Activated CD8-positive, alpha-beta T cell treated with anti-CD3 and anti-CD28 coated beads for 36 hours (primary cell): ENCODE measurements at regions not wholly inside any gene's neighbourhood (a gene's known extent, or its start where the extent isn't known, plus 50 kb on each side); places are given as distances from the start of the nearest gene placed in this dataset.
"Not testable (repeated sequence)": the region's sequence is repeated elsewhere in the genome, so short reads cannot be mapped to it uniquely, and the experiment has no call there.

Source experiments
- ATAC-seq: fragments of 200-7000 bp; cut with Tn5 transposase; one replicate; pipeline ENCODE4 v1.10.0; 2021; ENCODE audit warnings: mild to moderate bottlenecking, moderate library complexity
- CTCF ChIA-PET: fragments of 350-600 bp; sonication (Branson Sonifier 250); formaldehyde crosslinking; loops from one replicate; lab custom pipeline; 2021; ENCODE audit warnings: antibody characterized with exemption; lab: Charles Lee
- POLR2A ChIA-PET: fragments of 350-600 bp; sonication (Branson Sonifier 250); formaldehyde crosslinking; loops from one replicate; lab custom pipeline; 2021; ENCODE audit warnings: antibody characterized with exemption; lab: Charles Lee
- DNase-seq: peaks from one replicate; pipeline ENCODE4 v3.0.0-alpha.2; 2020
- H3K27ac Mint-ChIP-seq: one replicate; pipeline ENCODE4 v1.8.0; 2021; ENCODE audit warnings: mild to moderate bottlenecking, mixed read lengths
- H3K27me3 Mint-ChIP-seq: one replicate; pipeline ENCODE4 v1.8.0; 2021; ENCODE audit warnings: mixed read lengths
- H3K36me3 Mint-ChIP-seq: one replicate; pipeline ENCODE4 v1.8.0; 2021; ENCODE audit warnings: low read depth, mixed read lengths
- H3K4me1 Mint-ChIP-seq: one replicate; pipeline ENCODE4 v1.8.0; 2021; ENCODE audit warnings: low read depth, mixed read lengths
- H3K4me3 Mint-ChIP-seq: one replicate; pipeline ENCODE4 v1.8.0; 2021; ENCODE audit warnings: mild to moderate bottlenecking, moderate library complexity, mixed read lengths
- H3K9me3 Mint-ChIP-seq: one replicate; pipeline ENCODE4 v1.8.0; 2021; ENCODE audit warnings: mixed read lengths
- intact Hi-C: fragments of 100-400 bp; cut with micrococcal nuclease; formaldehyde crosslinking; loops from one replicate; pipeline ENCODE4 v1.10.0; 2022
- TF ChIP-seq, protein P1 (sequence below): fragments of 200-600 bp; IDR thresholded peaks from one replicate; pipeline ENCODE4 v1.8.0; 2022; ENCODE audit warnings: antibody characterized with exemption, mild to moderate bottlenecking

GRCh38 chr2:582792-583528 lies 94.2 kb downstream of the TMEM18 start:
- H3K36me3 Mint-ChIP-seq: no peaks in the 10 kb centered on the region
- H3K4me3 Mint-ChIP-seq: no peak overlapping the region
- peaks cover 9% of the 10 kb centered on the region for H3K27me3 Mint-ChIP-seq
- TF ChIP-seq, protein P1, sequence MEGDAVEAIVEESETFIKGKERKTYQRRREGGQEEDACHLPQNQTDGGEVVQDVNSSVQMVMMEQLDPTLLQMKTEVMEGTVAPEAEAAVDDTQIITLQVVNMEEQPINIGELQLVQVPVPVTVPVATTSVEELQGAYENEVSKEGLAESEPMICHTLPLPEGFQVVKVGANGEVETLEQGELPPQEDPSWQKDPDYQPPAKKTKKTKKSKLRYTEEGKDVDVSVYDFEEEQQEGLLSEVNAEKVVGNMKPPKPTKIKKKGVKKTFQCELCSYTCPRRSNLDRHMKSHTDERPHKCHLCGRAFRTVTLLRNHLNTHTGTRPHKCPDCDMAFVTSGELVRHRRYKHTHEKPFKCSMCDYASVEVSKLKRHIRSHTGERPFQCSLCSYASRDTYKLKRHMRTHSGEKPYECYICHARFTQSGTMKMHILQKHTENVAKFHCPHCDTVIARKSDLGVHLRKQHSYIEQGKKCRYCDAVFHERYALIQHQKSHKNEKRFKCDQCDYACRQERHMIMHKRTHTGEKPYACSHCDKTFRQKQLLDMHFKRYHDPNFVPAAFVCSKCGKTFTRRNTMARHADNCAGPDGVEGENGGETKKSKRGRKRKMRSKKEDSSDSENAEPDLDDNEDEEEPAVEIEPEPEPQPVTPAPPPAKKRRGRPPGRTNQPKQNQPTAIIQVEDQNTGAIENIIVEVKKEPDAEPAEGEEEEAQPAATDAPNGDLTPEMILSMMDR: no peak
- H3K27ac Mint-ChIP-seq: no peak overlapping the region
- ATAC-seq (no peak), DNase-seq (no peak)
- ChIA-PET POLR2A (no interaction called here), CTCF (no interaction called here)
- peaks cover 11% of the 10 kb centered on the region for H3K4me1 Mint-ChIP-seq
- H3K9me3 Mint-ChIP-seq: no peaks in the 10 kb centered on the region
- intact Hi-C loops: no loop called here

- CTCF ChIA-PET, ATAC-seq, H3K36me3 Mint-ChIP-seq, H3K4me3 Mint-ChIP-seq, DNase-seq, H3K27ac Mint-ChIP-seq, H3K9me3 Mint-ChIP-seq, POLR2A ChIA-PET, intact Hi-C loops, H3K27me3 Mint-ChIP-seq: not testable (repeated sequence)
- peaks cover 11% of the 10 kb centered on the region for H3K4me1 Mint-ChIP-seq
Measured at GRCh38 chr2:582289-582688, 94.9 kb downstream of the TMEM18 start.

- DNase-seq: no peak
- ChIA-PET CTCF (no interaction called here), POLR2A (no interaction called here)
- no peak overlapping the region for H3K4me3 Mint-ChIP-seq
- H3K36me3 Mint-ChIP-seq: peaks cover 2% of the 10 kb centered on the region
- TF ChIP-seq, protein P1: no peak
- peaks cover 3% of the 10 kb centered on the region for H3K4me1 Mint-ChIP-seq
- peaks cover 3% of the 10 kb centered on the region for H3K27me3 Mint-ChIP-seq
- no peak for ATAC-seq
- intact Hi-C loops: no loop called here
- H3K27ac Mint-ChIP-seq: no peak overlapping the region
- peaks cover 9% of the 10 kb centered on the region for H3K9me3 Mint-ChIP-seq
Measured at GRCh38 chr2:579961-580360, 97.2 kb downstream of the TMEM18 start.

- intact Hi-C loops: no loop called here
Measured at GRCh38 chr2:579351-579886, 97.8 kb downstream of the TMEM18 start.

GRCh38 chr2:576292-576691 lies 100.9 kb downstream of the TMEM18 start:
- Mint-ChIP-seq H3K27ac (no peak overlapping the region), H3K27me3 (peaks cover 9% of the 10 kb centered on the region), H3K4me3 (no peak overlapping the region), H3K36me3 (peaks cover 2% of the 10 kb centered on the region), H3K4me1 (no peaks in the 10 kb centered on the region), H3K9me3 (peaks cover 10% of the 10 kb centered on the region)
- ChIA-PET POLR2A (no interaction called here), CTCF (no interaction called here)
- DNase-seq (no peak), ATAC-seq (no peak)
- intact Hi-C loops: no loop called here
- TF ChIP-seq, protein P1: no peak

More at GRCh38 chr2:579351-579886, 97.8 kb downstream of the TMEM18 start:
- ChIA-PET CTCF (no interaction called here), POLR2A (no interaction called here)
- H3K4me1 Mint-ChIP-seq: no peaks in the 10 kb centered on the region
- TF ChIP-seq, protein P1: no peak
- no peak for DNase-seq
- peak; percentile 30 for ATAC-seq
- H3K9me3 Mint-ChIP-seq: peaks cover 9% of the 10 kb centered on the region
- H3K27me3 Mint-ChIP-seq: peaks cover 3% of the 10 kb centered on the region
- no peak overlapping the region for H3K4me3 Mint-ChIP-seq
- no peak overlapping the region for H3K27ac Mint-ChIP-seq
- H3K36me3 Mint-ChIP-seq: peaks cover 2% of the 10 kb centered on the region
